ENCODE measurements at regions not wholly inside any gene's neighbourhood (a gene's known extent, or its start where the extent isn't known, plus 50 kb on each side); places are given as distances from the start of the nearest gene placed in this dataset.

GRCh38 chr1:38118976-38119375, 72.4 kb upstream of the POU3F1 start:
- TF ChIP-seq CTCF (conservative IDR thresholded peaks at IDR 0.05 in 1 of 2, IDR thresholded peaks at IDR 0.05 in 1 of 2; ENCODE audit: low read depth in 1 of 2, low read length in 2 of 2): no peak
- no peak for TF ChIP-seq EZH2 (IDR thresholded peaks at IDR 0.05; ENCODE audit: low read length, missing control alignments)

All from fibroblast of lung (primary cell).